Spleen (tissue), 11 donors: ENCODE measurements at regions not wholly inside any gene's neighbourhood (a gene's known extent, or its start where the extent isn't known, plus 50 kb on each side); places are given as distances from the start of the nearest gene placed in this dataset.

Experiments used
- DNase-seq: peaks from one replicate; pipeline ENCODE4 v3.0.0-alpha.2; 2020
- H3K27ac ChIP-seq, 8 donors: fragments of 200-600 bp; sonication (generic) in 7 of 8; 1 replicate in 4 of 8; 2 replicates in 4 of 8; pipeline versions ENCODE4 v1.5.0 to v1.8.0; 2016 to 2021; ENCODE audit warnings: inconsistent platforms in 4 of 8, mild to moderate bottlenecking in 4 of 8, moderate library complexity in 1 of 8
- H3K27me3 ChIP-seq, 7 donors: fragments of 200-600 bp; sonication (generic) in 6 of 7; replicated peaks in 1 of 7; 1 replicate in 4 of 7; 2 replicates in 3 of 7; pipeline versions ENCODE4 v1.5.0 to v1.8.0; 2016 to 2021; ENCODE audit warnings: inconsistent platforms in 3 of 7, mild to moderate bottlenecking in 1 of 7
- H3K36me3 ChIP-seq, 6 donors: fragments of 200-600 bp; sonication (generic) in 5 of 6; 1 replicate in 4 of 6; 2 replicates in 2 of 6; pipeline versions ENCODE4 v1.5.0 to v1.8.0; 2016 to 2021; ENCODE audit warnings: inconsistent platforms in 2 of 6
- H3K4me1 ChIP-seq, 6 donors: fragments of 200-600 bp; sonication (generic) in 5 of 6; 1 replicate in 3 of 6; 2 replicates in 3 of 6; pipeline versions ENCODE4 v1.5.0 to v1.8.0; 2016 to 2021; ENCODE audit warnings: inconsistent platforms in 3 of 6
- H3K4me3 ChIP-seq, 8 donors: fragments of 200-600 bp; sonication (generic) in 7 of 8; 1 replicate in 4 of 8; 2 replicates in 4 of 8; pipeline versions ENCODE4 v1.5.0 to v1.8.0; 2016 to 2021; ENCODE audit warnings: inconsistent platforms in 4 of 8, mild to moderate bottlenecking in 4 of 8, moderate library complexity in 2 of 8
- H3K9me3 ChIP-seq, 8 donors: fragments of 200-600 bp; sonication (generic) in 7 of 8; 1 replicate in 4 of 8; 2 replicates in 4 of 8; pipeline versions ENCODE4 v1.5.0 to v1.8.0; 2016 to 2021; ENCODE audit warnings: inconsistent platforms in 4 of 8
- POLR2A ChIP-seq, 3 donors: fragments of 450-650 bp; IDR thresholded peaks; one replicate each; pipeline ENCODE4 v1.5.1; 2017; ENCODE audit warnings: antibody characterized with exemption in 3 of 3, mild to moderate bottlenecking in 1 of 3
- POLR2AphosphoS5 ChIP-seq, 3 donors: sonication (generic); formaldehyde crosslinking; IDR thresholded peaks; one replicate each; pipeline ENCODE4 v1.5.1; 2017; ENCODE audit warnings: antibody characterized with exemption in 3 of 3
- whole genome bisulfite sequencing, 5 donors: extraction: QIAGEN DNeasy Blood & Tissue Kit in 3 of 5; methylation state at CpG; one replicate each; pipeline versions ENCODE4 v1.1.5 to v1.1.7; 2013 to 2018; 5-methylcytosine and 5-hydroxymethylcytosine counted together
- intact Hi-C: fragments of 100-400 bp; cut with DNase I; formaldehyde crosslinking; loops from one replicate; pipeline ENCODE4 v1.15.0; 2023; ENCODE audit warnings: low total_unique reads
- TF ChIP-seq, protein P1 (sequence below), 11 experiments: fragments of 200-600 bp in 7 of 11; fragments of 450-650 bp in 4 of 11; sonication (generic) in 4 of 11; IDR thresholded peaks in 8 of 11; conservative IDR thresholded peaks in 3 of 11; 1 replicate in 7 of 11; 2 replicates in 4 of 11; pipeline versions ENCODE4 v1.4.0 to v1.8.0; 2016 to 2021; ENCODE audit warnings: antibody characterized with exemption in 11 of 11, inconsistent platforms in 4 of 11, mild to moderate bottlenecking in 1 of 11
- donor health status: healthy with polysubstance abuse.
- donor health status: DM: no; HTN: no; CAD: no; lungs with moderate emphysema.
- donor health status: DM: no; HTN: no; CAD: no.
- donor health status: Bipolar disorder and iron deficiency.
- donor health status: healthy.
- donor health status: DM: no; HTN: no; CAD: no.
- donor health status: DM: yes; HTN: yes; CAD: no.

DNA sequence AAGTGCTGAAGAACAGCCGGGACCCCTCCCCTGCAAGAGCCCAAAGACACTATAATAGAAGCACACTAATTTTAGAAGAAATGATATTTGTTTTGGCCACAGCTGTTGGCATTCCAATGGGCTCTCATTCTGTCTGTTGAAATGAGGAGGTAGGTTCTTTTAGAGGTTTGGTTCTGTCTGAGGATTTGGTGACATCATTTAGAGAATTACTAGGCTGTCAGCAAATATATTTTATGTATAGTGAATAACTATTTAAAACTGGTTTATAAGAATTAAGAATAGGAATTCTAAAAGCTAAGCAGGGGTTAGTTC, 200.7 kb upstream of the SLC38A2 start:
- 64 to 88% (median 81%) methylated on average over 1 of the region's 1 CpG for WGBS, 5 donors
- intact Hi-C loops = no loop called here
- Histone ChIP-seq H3K9me3 (peaks cover 0 to 14% (median 10%) of the 10 kb centered on the region in 8 donors), H3K27ac (no peak overlapping the region), H3K4me1 (no peaks in the 10 kb centered on the region), H3K4me3 (no peak overlapping the region), H3K27me3 (no peaks in the 10 kb centered on the region), H3K36me3 (peaks cover 0 to 3% (median 0%) of the 10 kb centered on the region in 6 donors)
- no peak for DNase-seq
- no peak for TF ChIP-seq POLR2A (IDR thresholded peaks at IDR 0.05)
- no peak for TF ChIP-seq POLR2AphosphoS5 (IDR thresholded peaks at IDR 0.05)
- TF ChIP-seq, protein P1, sequence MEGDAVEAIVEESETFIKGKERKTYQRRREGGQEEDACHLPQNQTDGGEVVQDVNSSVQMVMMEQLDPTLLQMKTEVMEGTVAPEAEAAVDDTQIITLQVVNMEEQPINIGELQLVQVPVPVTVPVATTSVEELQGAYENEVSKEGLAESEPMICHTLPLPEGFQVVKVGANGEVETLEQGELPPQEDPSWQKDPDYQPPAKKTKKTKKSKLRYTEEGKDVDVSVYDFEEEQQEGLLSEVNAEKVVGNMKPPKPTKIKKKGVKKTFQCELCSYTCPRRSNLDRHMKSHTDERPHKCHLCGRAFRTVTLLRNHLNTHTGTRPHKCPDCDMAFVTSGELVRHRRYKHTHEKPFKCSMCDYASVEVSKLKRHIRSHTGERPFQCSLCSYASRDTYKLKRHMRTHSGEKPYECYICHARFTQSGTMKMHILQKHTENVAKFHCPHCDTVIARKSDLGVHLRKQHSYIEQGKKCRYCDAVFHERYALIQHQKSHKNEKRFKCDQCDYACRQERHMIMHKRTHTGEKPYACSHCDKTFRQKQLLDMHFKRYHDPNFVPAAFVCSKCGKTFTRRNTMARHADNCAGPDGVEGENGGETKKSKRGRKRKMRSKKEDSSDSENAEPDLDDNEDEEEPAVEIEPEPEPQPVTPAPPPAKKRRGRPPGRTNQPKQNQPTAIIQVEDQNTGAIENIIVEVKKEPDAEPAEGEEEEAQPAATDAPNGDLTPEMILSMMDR (IDR thresholded peaks at IDR 0.05 in 8 of 11, conservative IDR thresholded peaks at IDR 0.05 in 3 of 11) = no peak

DNA sequence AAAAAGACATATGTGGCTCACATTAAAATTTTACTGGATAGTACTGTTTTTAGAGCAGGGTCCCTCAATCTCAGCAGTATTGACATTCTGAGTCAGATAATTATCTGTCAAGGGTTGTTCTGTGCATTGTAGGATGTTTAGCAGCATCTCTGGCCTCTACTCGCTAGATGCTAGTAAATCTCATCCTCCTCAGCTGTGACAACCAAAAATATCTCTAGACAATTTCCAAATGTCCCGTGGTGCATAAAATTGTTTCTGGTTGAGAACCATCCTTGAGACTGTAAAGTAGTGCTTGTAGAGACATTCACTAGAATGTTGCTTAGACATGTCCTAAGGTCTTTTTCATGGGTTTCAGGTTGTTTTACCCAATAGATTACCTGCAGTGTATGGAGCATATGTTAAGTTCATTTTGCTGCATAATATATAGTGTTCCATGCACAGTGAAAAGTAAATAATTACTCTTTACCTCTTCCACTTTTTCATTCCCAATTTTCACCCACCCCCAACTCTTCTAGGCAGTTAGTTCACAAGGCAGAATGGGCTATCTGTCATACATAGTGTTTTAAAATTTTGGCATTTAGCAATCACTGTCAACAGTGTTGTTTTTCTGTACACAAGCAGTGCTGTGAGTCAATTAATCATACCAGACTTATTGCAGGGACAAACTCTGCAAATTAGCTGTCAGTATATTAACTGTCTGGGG, 200.2 kb upstream of the SLC38A2 start:
- WGBS, 5 donors = 77 to 94% (median 89%) methylated on average over 2 of the region's 2 CpGs

DNA sequence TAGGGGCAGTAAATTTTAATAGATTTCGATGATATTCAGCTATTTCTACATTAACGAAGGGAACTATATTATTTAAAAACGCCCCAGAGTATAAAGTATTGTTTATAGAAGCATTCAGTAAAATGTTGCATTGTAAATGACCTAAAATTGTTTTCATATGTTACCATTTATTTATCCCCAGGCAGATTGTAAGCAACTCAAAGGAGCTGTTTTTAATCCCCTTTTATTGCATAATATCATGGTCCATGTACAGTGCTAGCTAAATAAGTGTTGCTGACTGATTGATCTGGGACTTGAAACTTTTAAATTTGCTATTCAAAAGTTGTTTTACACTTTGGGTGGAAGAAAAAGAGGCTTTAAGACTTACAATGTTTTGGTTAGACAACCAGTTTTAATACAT, 199.0 kb upstream of the SLC38A2 start:
- Histone ChIP-seq H3K27me3 (no peaks in the 10 kb centered on the region), H3K27ac (no peak overlapping the region), H3K4me3 (no peak overlapping the region), H3K36me3 (peaks cover 0 to 3% (median 0%) of the 10 kb centered on the region in 6 donors), H3K4me1 (no peaks in the 10 kb centered on the region), H3K9me3 (peaks cover 0 to 30% (median 27%) of the 10 kb centered on the region in 8 donors)
- DNase-seq = no peak
- intact Hi-C loops = no loop called here
- TF ChIP-seq POLR2AphosphoS5 (IDR thresholded peaks at IDR 0.05) (no peak), POLR2A (IDR thresholded peaks at IDR 0.05) (no peak)
- TF ChIP-seq, protein P1 (IDR thresholded peaks at IDR 0.05 in 8 of 11, conservative IDR thresholded peaks at IDR 0.05 in 3 of 11) = no peak
- WGBS, 5 donors = 84 to 98% (median 90%) methylated on average over 3 of the region's 3 CpGs

More for the DNA sequence above, 200.2 kb upstream of the SLC38A2 start:
- Histone ChIP-seq H3K4me3 (no peak overlapping the region), H3K9me3 (peaks cover 0 to 19% (median 15%) of the 10 kb centered on the region in 8 donors), H3K27me3 (no peaks in the 10 kb centered on the region), H3K36me3 (peaks cover 0 to 3% (median 0%) of the 10 kb centered on the region in 6 donors), H3K27ac (no peak overlapping the region), H3K4me1 (no peaks in the 10 kb centered on the region)
- intact Hi-C loops = no loop called here
- no peak for TF ChIP-seq POLR2A (IDR thresholded peaks at IDR 0.05)
- TF ChIP-seq, protein P1 (IDR thresholded peaks at IDR 0.05 in 8 of 11, conservative IDR thresholded peaks at IDR 0.05 in 3 of 11) = no peak
- TF ChIP-seq POLR2AphosphoS5 (IDR thresholded peaks at IDR 0.05) = no peak
- no peak for DNase-seq

DNA sequence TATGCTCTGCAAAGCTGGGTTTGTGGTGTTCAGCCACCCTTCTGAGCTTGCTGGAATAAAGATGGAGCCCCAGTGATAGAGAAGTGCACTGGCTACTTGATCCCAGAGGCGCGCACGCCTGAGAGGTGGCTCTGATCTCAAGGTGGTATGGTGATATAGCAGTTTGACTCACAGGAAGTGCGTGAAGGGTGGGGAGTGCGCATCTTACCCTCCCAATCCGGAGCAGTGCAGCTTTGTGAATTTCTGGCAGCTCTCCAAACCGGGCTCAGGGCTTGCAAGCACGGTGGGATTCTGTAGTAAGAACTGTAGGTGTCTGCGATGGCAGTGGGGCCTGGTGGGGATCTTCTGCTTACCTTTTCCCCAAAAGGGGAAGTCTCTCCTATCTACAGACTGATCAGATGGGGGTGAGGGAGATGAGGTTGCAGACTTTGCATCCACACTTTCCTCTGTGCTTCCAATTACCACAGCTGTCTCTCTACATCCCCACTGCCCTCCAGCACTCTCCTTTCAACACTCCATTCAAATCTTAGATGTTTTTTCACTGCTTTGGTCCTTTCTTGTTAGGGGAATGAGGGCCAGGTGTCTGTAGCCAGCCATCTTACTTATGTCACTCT, 197.4 kb upstream of the SLC38A2 start:
- whole genome bisulfite sequencing, 5 donors = 84 to 98% (median 93%) methylated on average over 9 of the region's 9 CpGs
- TF ChIP-seq POLR2A (IDR thresholded peaks at IDR 0.05) (no peak), POLR2AphosphoS5 (IDR thresholded peaks at IDR 0.05) (no peak)
- TF ChIP-seq, protein P1 (IDR thresholded peaks at IDR 0.05 in 8 of 11, conservative IDR thresholded peaks at IDR 0.05 in 3 of 11) = no peak
- H3K27me3 ChIP-seq = no peaks in the 10 kb centered on the region
- no peak for DNase-seq
- peaks cover 0 to 3% (median 0%) of the 10 kb centered on the region in 6 donors for H3K36me3 ChIP-seq
- no peak overlapping the region for H3K27ac ChIP-seq
- intact Hi-C loops = no loop called here
- peaks cover 0 to 47% (median 44%) of the 10 kb centered on the region in 8 donors for H3K9me3 ChIP-seq
- H3K4me1 ChIP-seq = no peaks in the 10 kb centered on the region
- H3K4me3 ChIP-seq = no peak overlapping the region
